ENCODE measurements at regions not wholly inside any gene's neighbourhood (a gene's known extent, or its start where the extent isn't known, plus 50 kb on each side); places are given as distances from the start of the nearest gene placed in this dataset.

DNA sequence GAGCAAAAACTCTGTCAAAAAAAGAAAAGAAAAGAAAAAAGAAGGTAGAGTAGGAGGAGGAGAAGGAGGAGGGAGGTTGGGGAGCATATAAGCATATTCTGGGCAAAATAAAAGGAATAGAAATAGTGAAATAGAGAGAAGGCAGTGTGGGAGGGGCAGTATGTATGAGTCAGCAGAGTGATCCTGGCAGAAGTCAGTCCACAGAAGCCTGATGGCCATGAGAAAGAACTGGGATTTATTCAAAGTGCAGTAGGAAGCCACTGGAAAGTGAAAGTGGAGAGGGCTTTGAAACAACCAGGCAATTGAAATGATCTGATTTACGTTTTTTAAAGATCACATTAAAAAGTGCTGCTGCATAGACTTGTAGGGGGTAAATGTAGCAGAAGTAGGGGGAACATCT is 368.6 kb upstream of the USP15 start:
- Histone ChIP-seq H3K9me3 (no peaks in the 10 kb centered on the region), H3K4me3 (no peak overlapping the region), H3K27me3 (no peaks in the 10 kb centered on the region), H3K4me1 (no peaks in the 10 kb centered on the region), H3K27ac (no peak overlapping the region), H3K36me3 (no peaks in the 10 kb centered on the region)
- intact Hi-C loops (cut with DNase I), result no loop called here
- no peak for TF ChIP-seq CTCF (IDR thresholded peaks at IDR 0.05)
- no peak for DNase-seq (ENCODE audit: low spot score in 2 of 2)

GRCh38 chr12:61894168-61894567 is 366.0 kb upstream of the USP15 start:
- no peak overlapping the region for H3K4me3 ChIP-seq
- H3K27me3 ChIP-seq, result no peaks in the 10 kb centered on the region
- H3K27ac ChIP-seq, result no peak overlapping the region
- no peak for TF ChIP-seq CTCF (IDR thresholded peaks at IDR 0.05)
- H3K4me1 ChIP-seq, result no peaks in the 10 kb centered on the region
- DNase-seq (ENCODE audit: low spot score in 2 of 2), result no peak
- intact Hi-C loops (cut with DNase I), result no loop called here
- no peaks in the 10 kb centered on the region for H3K36me3 ChIP-seq
- H3K9me3 ChIP-seq, result no peaks in the 10 kb centered on the region

DNA sequence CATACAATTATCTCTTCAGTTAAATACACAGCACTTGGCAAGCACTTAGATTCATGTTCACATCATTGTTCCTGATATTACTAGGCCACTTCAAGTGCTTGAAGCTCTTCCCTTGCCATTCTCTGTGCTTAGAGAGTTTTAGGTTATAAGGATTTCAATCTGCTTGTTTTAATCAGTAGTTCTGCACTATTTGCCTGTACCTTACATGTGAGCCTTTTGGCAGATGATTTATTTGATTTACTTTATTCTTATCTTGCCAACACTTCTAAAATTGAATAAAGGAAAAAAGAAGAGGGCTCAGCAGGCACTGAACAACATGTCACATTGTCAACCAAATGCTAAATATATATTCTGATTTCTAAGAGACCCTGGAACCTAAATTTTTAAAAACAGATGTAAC is 363.8 kb upstream of the USP15 start:
- DNase-seq (ENCODE audit: low spot score in 2 of 2), result no peak
- Histone ChIP-seq H3K36me3 (no peaks in the 10 kb centered on the region), H3K4me1 (no peaks in the 10 kb centered on the region), H3K4me3 (no peak overlapping the region), H3K27me3 (no peaks in the 10 kb centered on the region), H3K27ac (no peak overlapping the region), H3K9me3 (no peaks in the 10 kb centered on the region)
- intact Hi-C loops (cut with DNase I), result no loop called here
- no peak for TF ChIP-seq CTCF (IDR thresholded peaks at IDR 0.05)

- Histone ChIP-seq H3K4me3 (no peak overlapping the region), H3K4me1 (no peaks in the 10 kb centered on the region), H3K27ac (no peak overlapping the region), H3K36me3 (no peaks in the 10 kb centered on the region), H3K27me3 (no peaks in the 10 kb centered on the region), H3K9me3 (no peaks in the 10 kb centered on the region)
- no peak for TF ChIP-seq CTCF (IDR thresholded peaks at IDR 0.05)
- DNase-seq (ENCODE audit: low spot score in 2 of 2), result no peak
- intact Hi-C loops (cut with DNase I), result no loop called here
Observed at GRCh38 chr12:61902403-61902802, 357.8 kb upstream of the USP15 start.

DNA sequence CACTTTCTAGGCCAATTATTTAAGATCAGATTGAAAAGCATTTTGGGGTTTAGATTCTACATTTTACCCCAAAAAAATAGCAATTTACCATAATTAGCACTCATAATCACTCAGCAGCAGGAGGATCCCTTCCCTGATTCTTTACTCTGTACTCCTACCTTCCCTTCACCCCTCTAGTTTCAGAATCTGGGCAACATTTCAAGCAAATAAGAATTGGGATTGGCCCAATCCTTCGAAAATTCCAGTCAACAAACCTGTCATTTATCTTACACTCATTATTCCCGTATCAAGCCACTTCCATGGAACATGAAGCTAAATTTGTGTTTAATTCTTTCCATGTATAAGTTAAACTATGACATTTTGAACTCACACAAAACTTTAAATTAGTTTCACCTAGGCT is 349.1 kb upstream of the USP15 start:
- DNase-seq (ENCODE audit: low spot score in 2 of 2), result no peak
- Histone ChIP-seq H3K36me3 (no peaks in the 10 kb centered on the region), H3K9me3 (no peaks in the 10 kb centered on the region), H3K4me1 (no peaks in the 10 kb centered on the region), H3K27me3 (no peaks in the 10 kb centered on the region), H3K27ac (no peak overlapping the region), H3K4me3 (no peak overlapping the region)
- no peak for TF ChIP-seq CTCF (IDR thresholded peaks at IDR 0.05)
- intact Hi-C loops (cut with DNase I), result no loop called here

DNA sequence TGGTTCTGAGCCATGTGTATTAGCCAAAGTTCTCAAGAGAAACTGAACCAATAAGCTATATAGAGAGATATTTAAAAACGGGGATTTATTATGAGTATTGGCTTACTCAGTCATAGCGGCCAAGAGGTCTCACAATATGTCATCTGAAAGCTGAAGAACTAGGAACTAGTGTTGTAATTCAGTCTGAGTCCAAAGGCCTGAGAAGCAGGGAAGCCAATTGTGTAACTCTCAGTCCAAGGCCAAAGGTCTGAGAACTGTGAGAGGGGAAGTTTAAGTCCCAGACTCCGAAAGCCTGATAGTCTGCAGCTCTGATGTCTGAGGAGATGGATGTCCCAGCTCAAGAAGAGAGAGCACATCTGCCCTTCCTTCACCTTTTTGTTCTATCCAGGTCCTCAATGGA is 344.8 kb upstream of the USP15 start:
- Histone ChIP-seq H3K4me1 (no peaks in the 10 kb centered on the region), H3K36me3 (no peaks in the 10 kb centered on the region), H3K27me3 (no peaks in the 10 kb centered on the region), H3K4me3 (no peak overlapping the region), H3K9me3 (no peaks in the 10 kb centered on the region), H3K27ac (no peak overlapping the region)
- TF ChIP-seq CTCF (IDR thresholded peaks at IDR 0.05), result no peak
- no peak for DNase-seq (ENCODE audit: low spot score in 2 of 2)
- intact Hi-C loops (cut with DNase I), result no loop called here

All from ascending aorta (tissue), 2 donors.